Esophagus squamous epithelium (tissue), 4 donors: ENCODE measurements at regions not wholly inside any gene's neighbourhood (a gene's known extent, or its start where the extent isn't known, plus 50 kb on each side); places are given as distances from the start of the nearest gene placed in this dataset.

Experiments used
- CTCF ChIP-seq, 6 experiments: fragments of 450-650 bp in 4 of 6; fragments of 200-600 bp in 2 of 6; sonication (generic) in 2 of 6; IDR thresholded peaks; one replicate each; pipeline ENCODE4 v1.5.1; 2016 to 2019; ENCODE audit warnings: antibody characterized with exemption in 6 of 6, mild to moderate bottlenecking in 4 of 6, moderate library complexity in 4 of 6
- POLR2A ChIP-seq, 4 donors: fragments of 450-650 bp; IDR thresholded peaks; one replicate each; pipeline ENCODE4 v1.6.1; 2017; ENCODE audit warnings: antibody characterized with exemption in 4 of 4, mild to moderate bottlenecking in 4 of 4, moderate library complexity in 3 of 4

- TF ChIP-seq CTCF (IDR thresholded peaks at IDR 0.05) (no peak), POLR2A (IDR thresholded peaks at IDR 0.05) (no peak)
Measured at GRCh38 chr15:31156808-31157207, 55.3 kb upstream of the TRPM1 start.
